SW480 (cell line): ENCODE measurements at regions not wholly inside any gene's neighbourhood (a gene's known extent, or its start where the extent isn't known, plus 50 kb on each side); places are given as distances from the start of the nearest gene placed in this dataset.
"Not testable (repeated sequence)": the region's sequence is repeated elsewhere in the genome, so short reads cannot be mapped to it uniquely, and the experiment has no call there.

Experiments used
- DNase-seq: peaks from one replicate; pipeline ENCODE4 v3.0.0-alpha.2; 2016; ENCODE audit warnings: low spot score

GRCh38 chr9:43089337-43089736, 905.9 kb downstream of the SPATA31A6 start:
- not testable (repeated sequence) for DNase-seq

DNA sequence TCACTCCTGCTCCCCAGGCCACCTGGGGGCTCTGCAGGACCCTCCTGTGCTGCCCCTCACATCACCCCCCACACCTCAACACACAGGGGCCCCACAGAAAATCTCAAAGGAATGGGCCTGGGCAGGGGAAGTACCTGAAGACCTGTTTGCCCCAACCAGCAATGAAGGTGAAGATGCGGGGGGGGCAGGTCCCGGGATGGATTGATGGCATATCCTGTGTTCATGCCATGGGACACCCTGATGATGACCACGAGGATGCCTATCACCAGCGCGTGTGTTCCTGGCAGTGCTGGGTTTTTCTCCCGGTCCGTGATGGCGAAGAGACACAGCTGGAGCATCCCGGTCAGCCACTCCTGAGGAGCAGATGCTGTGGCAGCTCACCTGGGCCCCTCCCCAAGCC, 926.9 kb downstream of the SPATA31A6 start:
- DNase-seq, result not testable (repeated sequence)

DNA sequence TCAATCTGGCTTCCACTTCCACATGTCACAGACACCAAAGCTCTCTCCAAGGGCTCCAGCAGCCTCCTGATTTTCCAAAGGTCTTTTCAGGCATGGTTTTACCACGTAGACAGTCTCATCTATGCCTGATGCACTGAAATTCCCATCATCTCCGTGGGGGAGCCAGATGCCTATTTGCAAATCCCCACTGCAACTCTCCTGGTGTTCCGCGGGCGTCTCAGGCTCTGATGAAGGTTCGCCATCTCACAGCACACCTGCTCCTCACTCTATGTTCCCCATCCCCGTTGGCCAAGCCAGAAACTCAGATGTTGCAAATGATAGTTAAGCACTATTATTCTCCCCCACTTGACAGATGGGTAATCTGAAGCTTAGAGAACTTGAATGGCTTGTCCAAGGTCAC, 929.4 kb downstream of the SPATA31A6 start:
- DNase-seq, result not testable (repeated sequence)

GRCh38 chr9:43115813-43116229, 932.4 kb downstream of the SPATA31A6 start:
- DNase-seq, result not testable (repeated sequence)

DNA sequence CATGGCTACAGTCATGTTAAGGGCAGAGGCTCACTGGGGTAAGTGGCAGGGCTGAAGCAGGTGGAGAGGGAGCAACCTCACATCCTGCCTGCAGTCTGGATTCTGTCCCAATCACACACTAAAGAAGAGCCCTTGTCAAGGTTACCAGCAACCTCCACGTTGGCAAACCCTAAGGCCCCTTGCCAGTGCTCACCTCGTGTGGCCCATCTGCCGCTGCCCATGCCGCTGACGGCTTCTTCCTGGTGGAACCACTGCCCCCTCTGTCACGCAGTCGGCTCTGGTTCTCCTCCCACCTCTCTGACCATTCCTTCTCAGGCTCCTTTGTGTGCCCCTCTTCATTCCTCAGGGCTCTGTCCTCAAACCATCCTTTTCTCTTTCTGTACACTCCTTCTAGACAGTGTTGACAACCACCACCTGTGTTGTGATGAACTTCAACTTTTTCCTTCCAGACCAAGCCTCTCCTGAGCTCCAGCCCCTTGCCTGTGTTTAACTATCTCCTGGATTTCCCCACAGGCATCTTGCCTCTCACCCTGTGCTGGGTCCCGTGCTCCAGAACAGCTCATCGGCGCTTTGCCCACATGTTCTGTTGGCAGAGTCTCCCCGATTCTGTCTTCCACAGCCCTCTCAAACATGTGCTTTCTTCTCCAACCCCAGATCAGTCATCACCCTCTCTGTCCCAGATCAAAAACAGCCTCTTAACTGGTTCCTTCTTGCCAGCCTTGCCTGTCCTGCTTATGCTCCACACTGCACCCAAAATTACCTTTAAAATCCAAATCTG, 934.8 kb downstream of the SPATA31A6 start:
- not testable (repeated sequence) for DNase-seq

DNA sequence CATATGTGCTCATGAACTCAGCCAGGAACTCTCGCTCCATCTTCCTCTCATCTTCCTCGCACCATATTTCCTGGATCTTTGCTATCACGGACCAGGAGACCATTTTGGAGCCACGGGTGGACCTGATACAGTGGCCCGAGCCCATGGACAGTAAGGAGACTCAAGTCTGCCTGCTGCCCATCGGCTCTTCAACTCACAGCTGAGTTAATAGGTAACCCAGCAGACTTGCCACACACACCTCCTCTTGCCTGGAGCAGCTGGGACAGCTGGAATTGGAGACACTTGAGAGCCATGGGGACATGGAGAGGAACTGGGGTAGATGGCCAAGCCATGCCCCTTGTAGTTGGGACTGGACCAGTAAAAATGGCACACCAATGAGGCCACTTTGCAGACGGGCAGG, 936.1 kb downstream of the SPATA31A6 start:
- DNase-seq, result not testable (repeated sequence)

DNA sequence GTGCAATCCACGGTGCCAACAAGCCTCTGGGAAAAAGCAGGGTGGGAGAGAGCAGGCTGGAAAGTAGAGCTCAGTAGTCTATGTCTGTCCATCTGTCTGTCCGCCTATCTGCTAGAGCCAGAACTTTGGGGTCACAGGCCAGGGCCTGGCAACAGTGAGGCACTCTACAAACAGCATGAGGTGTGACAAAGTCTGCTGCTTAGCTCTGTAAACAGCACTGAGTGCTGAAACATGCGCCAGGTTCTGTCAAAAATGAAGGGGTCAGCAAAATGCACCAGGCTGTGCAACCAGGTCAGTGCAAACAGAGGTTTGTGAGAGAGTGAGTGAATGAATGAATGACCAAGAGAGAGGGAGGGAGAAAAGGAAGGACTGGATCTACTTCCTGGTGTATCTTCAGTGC, 936.5 kb downstream of the SPATA31A6 start:
- DNase-seq, result not testable (repeated sequence)

GRCh38 chr9:43125894-43126293, 942.4 kb downstream of the SPATA31A6 start:
- not testable (repeated sequence) for DNase-seq

GRCh38 chr9:43127026-43127775, 943.7 kb downstream of the SPATA31A6 start:
- not testable (repeated sequence) for DNase-seq

- not testable (repeated sequence) for DNase-seq
Observed at GRCh38 chr9:43127949-43128348, 944.5 kb downstream of the SPATA31A6 start.

- not testable (repeated sequence) for DNase-seq
Observed at GRCh38 chr9:43130744-43131171, 947.3 kb downstream of the SPATA31A6 start.

GRCh38 chr9:43135440-43135839, 952.0 kb downstream of the SPATA31A6 start:
- not testable (repeated sequence) for DNase-seq

- not testable (repeated sequence) for DNase-seq
Observed at GRCh38 chr9:43138909-43139308, 955.5 kb downstream of the SPATA31A6 start.

- not testable (repeated sequence) for DNase-seq
Observed at GRCh38 chr9:43139349-43139748, 955.9 kb downstream of the SPATA31A6 start.

- DNase-seq, result peak; percentile 0
Observed at GRCh38 chr9:43139878-43140608, 956.6 kb downstream of the SPATA31A6 start.
